ENCODE measurements at regions not wholly inside any gene's neighbourhood (a gene's known extent, or its start where the extent isn't known, plus 50 kb on each side); places are given as distances from the start of the nearest gene placed in this dataset.

GRCh38 chr5:8050616-8051175 lies 181.7 kb downstream of the MTRR start:
- DNase-seq: no peak

GRCh38 chr5:8053270-8053669 lies 184.3 kb downstream of the MTRR start:
- DNase-seq: no peak

- DNase-seq: no peak
Observed at GRCh38 chr5:8057769-8058168, 188.8 kb downstream of the MTRR start.

- DNase-seq: no peak
Observed at GRCh38 chr5:8058616-8059190, 189.8 kb downstream of the MTRR start.

GRCh38 chr5:8059337-8059736 lies 190.4 kb downstream of the MTRR start:
- no peak for DNase-seq

GRCh38 chr5:8060235-8060952 lies 191.4 kb downstream of the MTRR start:
- DNase-seq: no peak

GRCh38 chr5:8060953-8061429 lies 192.0 kb downstream of the MTRR start:
- no peak for DNase-seq

GRCh38 chr5:8062521-8062920 lies 193.6 kb downstream of the MTRR start:
- DNase-seq: no peak

- DNase-seq: no peak
Observed at GRCh38 chr5:8068078-8068477, 199.1 kb downstream of the MTRR start.

GRCh38 chr5:8070138-8070537 lies 201.2 kb downstream of the MTRR start:
- DNase-seq: no peak

- DNase-seq: no peak
Observed at GRCh38 chr5:8079056-8079455, 210.1 kb downstream of the MTRR start.

GRCh38 chr5:8081179-8081578 lies 212.2 kb downstream of the MTRR start:
- DNase-seq: no peak

GRCh38 chr5:8093669-8094068 lies 224.7 kb downstream of the MTRR start:
- no peak for DNase-seq

- DNase-seq: no peak
Observed at GRCh38 chr5:8094304-8094703, 225.4 kb downstream of the MTRR start.

GRCh38 chr5:8097146-8097545 lies 228.2 kb downstream of the MTRR start:
- DNase-seq: no peak

GRCh38 chr5:8098081-8098480 lies 229.1 kb downstream of the MTRR start:
- DNase-seq: no peak

- no peak for DNase-seq
Observed at GRCh38 chr5:8102714-8103113, 233.8 kb downstream of the MTRR start.

- no peak for DNase-seq
Observed at GRCh38 chr5:8114597-8115266, 245.8 kb downstream of the MTRR start.

GRCh38 chr5:8123559-8123958 lies 254.6 kb downstream of the MTRR start:
- no peak for DNase-seq

GRCh38 chr5:8134609-8135008 lies 265.7 kb downstream of the MTRR start:
- DNase-seq: no peak

- DNase-seq: no peak
Observed at GRCh38 chr5:8135742-8136141, 266.8 kb downstream of the MTRR start.

- DNase-seq: no peak
Observed at GRCh38 chr5:8136271-8136670, 267.3 kb downstream of the MTRR start.

GRCh38 chr5:8137941-8138550 lies 269.1 kb downstream of the MTRR start:
- DNase-seq: no peak

GRCh38 chr5:8138884-8139283 lies 269.9 kb downstream of the MTRR start:
- no peak for DNase-seq

Data from CD4-positive, alpha-beta T cell treated with Interleukin-15 for 1 hour (primary cell).